ENCODE measurements at regions not wholly inside any gene's neighbourhood (a gene's known extent, or its start where the extent isn't known, plus 50 kb on each side); places are given as distances from the start of the nearest gene placed in this dataset.

DNA sequence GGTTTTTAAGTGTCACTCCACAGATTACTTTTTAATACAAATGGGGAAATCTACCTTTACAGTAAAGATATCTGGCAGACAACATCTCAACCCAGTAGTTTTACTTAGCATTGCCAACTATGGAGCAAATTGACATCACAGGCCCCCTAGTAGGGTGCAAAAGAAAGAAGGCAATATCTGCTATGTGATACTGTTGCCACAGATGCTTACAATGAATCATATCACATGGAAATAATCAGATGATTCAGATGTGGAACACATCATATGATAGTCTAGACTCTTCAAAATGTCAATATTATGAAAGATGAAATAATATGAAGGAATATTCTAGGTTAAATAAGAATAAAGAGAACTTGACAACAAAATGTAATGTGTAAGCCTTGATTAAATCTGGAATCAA lies 322.5 kb downstream of the BMP2 start:
- Histone ChIP-seq H3K4me1 (ENCODE audit: control insufficient read depth in 5 of 5, insufficient read depth in 5 of 5, low read length in 5 of 5) (peaks cover 0 to 19% (median 5%) of the 10 kb centered on the region in 5 donors), H3K9me3 (ENCODE audit: control insufficient read depth in 4 of 4, insufficient read depth in 3 of 4, low read length in 3 of 4) (no peaks in the 10 kb centered on the region), H3K27ac (ENCODE audit: low read depth in 1 of 2, low read length in 1 of 2) (no peak overlapping the region), H3K36me3 (ENCODE audit: control insufficient read depth in 4 of 4, insufficient read depth in 4 of 4, low read length in 4 of 4) (no peaks in the 10 kb centered on the region), H3K27me3 (ENCODE audit: control insufficient read depth in 3 of 3, insufficient read depth in 3 of 3, low read length in 2 of 3) (no peaks in the 10 kb centered on the region), H3K4me3 (no peak overlapping the region), H3K9ac (ENCODE audit: insufficient read depth in 1 of 2, low read length in 2 of 2) (no peak overlapping the region)
- TF ChIP-seq, protein P1, sequence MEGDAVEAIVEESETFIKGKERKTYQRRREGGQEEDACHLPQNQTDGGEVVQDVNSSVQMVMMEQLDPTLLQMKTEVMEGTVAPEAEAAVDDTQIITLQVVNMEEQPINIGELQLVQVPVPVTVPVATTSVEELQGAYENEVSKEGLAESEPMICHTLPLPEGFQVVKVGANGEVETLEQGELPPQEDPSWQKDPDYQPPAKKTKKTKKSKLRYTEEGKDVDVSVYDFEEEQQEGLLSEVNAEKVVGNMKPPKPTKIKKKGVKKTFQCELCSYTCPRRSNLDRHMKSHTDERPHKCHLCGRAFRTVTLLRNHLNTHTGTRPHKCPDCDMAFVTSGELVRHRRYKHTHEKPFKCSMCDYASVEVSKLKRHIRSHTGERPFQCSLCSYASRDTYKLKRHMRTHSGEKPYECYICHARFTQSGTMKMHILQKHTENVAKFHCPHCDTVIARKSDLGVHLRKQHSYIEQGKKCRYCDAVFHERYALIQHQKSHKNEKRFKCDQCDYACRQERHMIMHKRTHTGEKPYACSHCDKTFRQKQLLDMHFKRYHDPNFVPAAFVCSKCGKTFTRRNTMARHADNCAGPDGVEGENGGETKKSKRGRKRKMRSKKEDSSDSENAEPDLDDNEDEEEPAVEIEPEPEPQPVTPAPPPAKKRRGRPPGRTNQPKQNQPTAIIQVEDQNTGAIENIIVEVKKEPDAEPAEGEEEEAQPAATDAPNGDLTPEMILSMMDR (IDR thresholded peaks at IDR 0.05; ENCODE audit: control extremely low read depth, extremely low read depth): no peak
- ATAC-seq (ENCODE audit: insufficient read depth, low FRiP score) (no peak), DNase-seq (no peak)

DNA sequence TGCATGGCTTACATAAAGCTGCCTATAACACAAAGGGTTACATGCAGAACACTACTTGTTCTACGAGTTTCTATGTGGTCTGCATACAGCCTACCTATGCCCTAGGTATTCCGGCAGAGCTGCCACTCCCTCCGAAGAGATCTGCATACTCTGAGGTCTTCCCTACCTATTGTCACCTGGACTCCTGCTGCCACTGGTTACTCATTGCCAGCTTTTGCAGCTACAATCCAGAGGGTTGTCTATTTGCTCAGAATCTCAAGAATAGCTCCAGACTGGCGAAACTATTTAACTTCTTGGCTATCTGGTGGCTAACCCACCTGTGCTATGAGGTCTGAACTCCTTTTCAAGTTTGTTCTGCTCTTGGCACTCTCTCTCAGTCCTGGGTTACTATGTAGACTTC lies 323.3 kb downstream of the BMP2 start:
- WGBS, 2 donors: 60 to 76% methylated on average over 4 of the region's 4 CpGs
- DNase-seq: peak; percentile 11 to 39 (median 26)
- Histone ChIP-seq H3K9ac (ENCODE audit: insufficient read depth in 1 of 2, low read length in 2 of 2) (no peak overlapping the region), H3K4me1 (ENCODE audit: control insufficient read depth in 5 of 5, insufficient read depth in 5 of 5, low read length in 5 of 5) (peaks cover 0 to 12% (median 3%) of the 10 kb centered on the region in 5 donors), H3K36me3 (ENCODE audit: control insufficient read depth in 4 of 4, insufficient read depth in 4 of 4, low read length in 4 of 4) (no peaks in the 10 kb centered on the region), H3K9me3 (ENCODE audit: control insufficient read depth in 4 of 4, insufficient read depth in 3 of 4, low read length in 3 of 4) (no peaks in the 10 kb centered on the region), H3K27me3 (ENCODE audit: control insufficient read depth in 3 of 3, insufficient read depth in 3 of 3, low read length in 2 of 3) (no peaks in the 10 kb centered on the region), H3K4me3 (no peak overlapping the region), H3K27ac (ENCODE audit: low read depth in 1 of 2, low read length in 1 of 2) (no peak overlapping the region)
- peak; percentile 24 for ATAC-seq (ENCODE audit: insufficient read depth, low FRiP score)
- TF ChIP-seq, protein P1 (IDR thresholded peaks at IDR 0.05; ENCODE audit: control extremely low read depth, extremely low read depth): no peak

DNA sequence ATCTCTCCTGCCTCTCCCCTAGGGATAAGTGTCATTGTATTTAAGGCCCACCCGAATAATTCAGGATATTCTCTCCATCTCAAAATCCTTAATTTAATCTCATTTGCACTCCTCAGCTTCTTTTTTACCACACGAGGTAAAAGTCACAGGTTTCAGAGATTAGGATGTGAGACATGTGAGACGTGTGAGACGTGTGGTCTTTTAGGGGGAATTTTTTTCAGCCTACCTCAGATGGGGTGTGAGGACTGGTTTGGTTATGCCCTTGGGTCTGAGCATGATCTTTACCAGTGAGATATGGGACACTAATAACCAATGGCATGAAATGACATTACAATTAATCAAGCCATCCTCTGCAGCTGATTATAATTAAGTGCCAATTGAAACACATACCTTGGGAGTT lies 324.2 kb downstream of the BMP2 start:
- peaks cover 0 to 4% (median 0%) of the 10 kb centered on the region in 5 donors for H3K4me1 ChIP-seq (ENCODE audit: control insufficient read depth in 5 of 5, insufficient read depth in 5 of 5, low read length in 5 of 5)
- no peak overlapping the region for H3K27ac ChIP-seq (ENCODE audit: low read depth in 1 of 2, low read length in 1 of 2)
- H3K9ac ChIP-seq (ENCODE audit: insufficient read depth in 1 of 2, low read length in 2 of 2): no peak overlapping the region
- H3K27me3 ChIP-seq (ENCODE audit: control insufficient read depth in 3 of 3, insufficient read depth in 3 of 3, low read length in 2 of 3): no peaks in the 10 kb centered on the region
- no peaks in the 10 kb centered on the region for H3K9me3 ChIP-seq (ENCODE audit: control insufficient read depth in 4 of 4, insufficient read depth in 3 of 4, low read length in 3 of 4)
- TF ChIP-seq, protein P1 (IDR thresholded peaks at IDR 0.05; ENCODE audit: control extremely low read depth, extremely low read depth): no peak
- H3K36me3 ChIP-seq (ENCODE audit: control insufficient read depth in 4 of 4, insufficient read depth in 4 of 4, low read length in 4 of 4): no peaks in the 10 kb centered on the region
- H3K4me3 ChIP-seq: no peak overlapping the region
- DNase-seq (no peak), ATAC-seq (ENCODE audit: insufficient read depth, low FRiP score) (no peak)
- WGBS, 2 donors: 83 to 87% methylated on average over 4 of the region's 4 CpGs

DNA sequence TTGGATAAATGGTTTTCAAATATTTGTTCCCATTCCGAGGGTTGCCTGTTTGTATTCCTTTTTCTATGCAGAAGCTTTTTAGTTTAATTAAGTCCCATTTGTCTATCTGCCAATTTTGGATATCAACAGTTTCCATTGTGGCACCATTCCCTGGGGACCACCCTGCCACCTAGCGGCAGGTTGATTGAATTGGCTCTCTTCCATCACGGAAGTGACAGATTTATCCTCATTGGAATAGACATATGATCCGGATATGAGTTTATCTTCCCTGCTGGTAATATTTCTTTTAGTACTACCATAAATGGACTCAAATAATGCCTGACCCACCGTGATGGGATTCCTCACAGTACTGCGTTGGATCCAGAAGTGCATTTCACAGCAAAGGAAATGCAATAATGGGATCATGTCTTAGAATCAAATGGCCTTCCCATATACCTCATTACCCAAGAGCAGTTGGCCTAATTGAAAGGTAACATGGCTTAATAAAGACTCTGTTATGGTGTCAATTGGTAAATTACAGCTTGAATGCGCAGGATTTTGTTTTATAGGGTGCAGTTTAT lies 327.0 kb downstream of the BMP2 start:
- WGBS, 2 donors: 25 to 30% methylated on average over 7 of the region's 7 CpGs
- no peak overlapping the region for H3K4me3 ChIP-seq
- H3K9me3 ChIP-seq (ENCODE audit: control insufficient read depth in 4 of 4, insufficient read depth in 3 of 4, low read length in 3 of 4): no peaks in the 10 kb centered on the region
- H3K36me3 ChIP-seq (ENCODE audit: control insufficient read depth in 4 of 4, insufficient read depth in 4 of 4, low read length in 4 of 4): no peaks in the 10 kb centered on the region
- ATAC-seq (ENCODE audit: insufficient read depth, low FRiP score) (no peak), DNase-seq (peak; percentile 20 to 32 (median 22))
- no peak overlapping the region for H3K9ac ChIP-seq (ENCODE audit: insufficient read depth in 1 of 2, low read length in 2 of 2)
- H3K4me1 ChIP-seq (ENCODE audit: control insufficient read depth in 5 of 5, insufficient read depth in 5 of 5, low read length in 5 of 5): no peaks in the 10 kb centered on the region
- TF ChIP-seq, protein P1 (IDR thresholded peaks at IDR 0.05; ENCODE audit: control extremely low read depth, extremely low read depth): peak; percentile 10
- H3K27me3 ChIP-seq (ENCODE audit: control insufficient read depth in 3 of 3, insufficient read depth in 3 of 3, low read length in 2 of 3): no peaks in the 10 kb centered on the region
- no peak overlapping the region for H3K27ac ChIP-seq (ENCODE audit: low read depth in 1 of 2, low read length in 1 of 2)

All from lung (tissue), 11 donors.